HCT116 (cell line): ENCODE measurements at regions not wholly inside any gene's neighbourhood (a gene's known extent, or its start where the extent isn't known, plus 50 kb on each side); places are given as distances from the start of the nearest gene placed in this dataset.

ENCODE experiments used
- ATAC-seq: fragments of 200-7000 bp; cut with Tn5 transposase; 2 replicates; pipeline ENCODE4 v1.9.1; 2020; ENCODE audit warnings: mild to moderate bottlenecking, moderate library complexity
- BruUV-seq: library from RNA; stranded (reverse); fragments of 400-500 nt; replicated peaks from 2 replicates; lab custom pipeline; 2021; lab: Mats Ljungman, UMichigan
- CTCF ChIA-PET: fragments of 300-600 bp; sonication (Branson Sonifier 250); formaldehyde crosslinking; loops from one replicate; lab custom pipeline; 2021; ENCODE audit warnings: antibody characterized with exemption; lab: Charles Lee
- POLR2A ChIA-PET: fragments of 300-600, 350-600 bp; sonication (Branson Sonifier 250); formaldehyde crosslinking; loops from one replicate; lab custom pipeline; 2021; ENCODE audit warnings: antibody characterized with exemption; lab: Charles Lee
- RAD21 ChIA-PET, 2 experiments: fragments of 300-600 bp; sonication (Branson Sonifier 250); formaldehyde crosslinking; loops; one replicate each; lab custom pipeline; 2023; ENCODE audit warnings: low total read pairs in 2 of 2; ENCODE audit not compliant: uncharacterized antibody in 2 of 2, unreplicated experiment in 2 of 2, low non-redundant PET in 1 of 2; lab: Charles Lee
- DNase-seq: peaks from one replicate; pipeline ENCODE4 v3.0.0-alpha.2; 2010; ENCODE audit warnings: low read depth, low spot score
- H2AFZ ChIP-seq: fragments of 200-600 bp; shearing (Covaris generic), sonication (generic); 2 replicates; pipeline ENCODE4 v1.6.1; 2017; ENCODE audit warnings: low read depth, mixed run types, mixed read lengths, antibody characterized with exemption, low read length; ENCODE audit not compliant: poor library complexity, severe bottlenecking
- H3K27ac ChIP-seq: 2 replicates; pipeline ENCODE4 v1.5.1; 2012; ENCODE audit warnings: low read depth, low read length
- H3K27me3 ChIP-seq: fragments of 200-600 bp; sonication (generic); 2 replicates; pipeline ENCODE4 v1.6.1; 2016; ENCODE audit warnings: mixed run types, low read length, mixed read lengths; ENCODE audit not compliant: insufficient read depth
- H3K36me3 ChIP-seq, 2 experiments: fragments of 200-500 bp in 1 of 2; fragments of 200-600 bp in 1 of 2; sonication (Bioruptor generic) in 1 of 2; sonication (generic) in 1 of 2; 2 replicates each; pipeline versions ENCODE4 v1.5.1 to v1.6.1; 2014 to 2016; ENCODE audit warnings: low read length in 2 of 2, inconsistent platforms in 1 of 2, mixed read lengths in 1 of 2, mixed run types in 1 of 2; ENCODE audit not compliant: insufficient read depth in 2 of 2, control insufficient read depth in 1 of 2
- H3K4me1 ChIP-seq, 2 experiments: fragments of 200-600 bp in 1 of 2; sonication (generic) in 1 of 2; 2 replicates each; pipeline versions ENCODE4 v1.5.1 to v1.6.1; 2012 to 2017; ENCODE audit warnings: low read length in 2 of 2, inconsistent platforms in 1 of 2, mild to moderate bottlenecking in 1 of 2, mixed read lengths in 1 of 2, mixed run types in 1 of 2, moderate library complexity in 1 of 2; ENCODE audit not compliant: insufficient read depth in 2 of 2, control insufficient read depth in 1 of 2
- H3K4me2 ChIP-seq: fragments of 200-600 bp; sonication (generic); 2 replicates; pipeline ENCODE4 v1.6.1; 2017; ENCODE audit warnings: mixed run types, low read length, mixed read lengths
- H3K4me3 ChIP-seq, 2 experiments: fragments of 200-600 bp in 1 of 2; sonication (generic) in 1 of 2; replicated peaks in 1 of 2; 2 replicates each; pipeline ENCODE4 v1.5.1; 2011 to 2016; ENCODE audit warnings: low read length in 2 of 2, control low read depth in 1 of 2, low read depth in 1 of 2, mild to moderate bottlenecking in 1 of 2, mixed read lengths in 1 of 2, mixed run types in 1 of 2
- H3K79me2 ChIP-seq: fragments of 200-600 bp; sonication (generic); 2 replicates; pipeline ENCODE4 v1.6.1; 2017; ENCODE audit warnings: mild to moderate bottlenecking, mixed run types, low read length, moderate library complexity, mixed read lengths; ENCODE audit not compliant: insufficient read depth
- H3K9ac ChIP-seq: fragments of 200-600 bp; sonication (generic); 2 replicates; pipeline ENCODE4 v1.6.1; 2016; ENCODE audit warnings: low read length, mixed read lengths
- H3K9me2 ChIP-seq: fragments of 200-600 bp; sonication (generic), shearing (Covaris generic); 2 replicates; pipeline ENCODE4 v1.6.1; 2017; ENCODE audit warnings: mixed run types, mild to moderate bottlenecking, moderate library complexity; ENCODE audit not compliant: insufficient read depth
- H3K9me3 ChIP-seq, 2 experiments: fragments of 200-500 bp in 1 of 2; fragments of 200-600 bp in 1 of 2; sonication (Bioruptor generic) in 1 of 2; sonication (generic) in 1 of 2; 2 replicates each; pipeline ENCODE4 v1.6.1; 2014 to 2017; ENCODE audit warnings: low read length in 2 of 2, mixed read lengths in 2 of 2, inconsistent platforms in 1 of 2, low read depth in 1 of 2, mild to moderate bottlenecking in 1 of 2, mixed run types in 1 of 2, moderate library complexity in 1 of 2; ENCODE audit not compliant: control insufficient read depth in 1 of 2, insufficient read depth in 1 of 2
- H4K20me1 ChIP-seq: fragments of 200-600 bp; sonication (generic), shearing (Covaris generic); 2 replicates; pipeline ENCODE4 v1.6.1; 2017; ENCODE audit warnings: mixed run types, mild to moderate bottlenecking, moderate library complexity; ENCODE audit not compliant: insufficient read depth
- CBX3 ChIP-seq: IDR thresholded peaks from 2 replicates; pipeline ENCODE4 v1.6.1; 2012; ENCODE audit warnings: low read depth
- CEBPB ChIP-seq: IDR thresholded peaks from 2 replicates; pipeline ENCODE4 v1.6.1; 2012; ENCODE audit warnings: low read depth
- CTCF ChIP-seq, 3 experiments: fragments of 200-600 bp in 1 of 3; sonication (generic) in 1 of 3; IDR thresholded peaks in 2 of 3; conservative IDR thresholded peaks in 1 of 3; 2 replicates each; pipeline ENCODE4 v1.5.1; 2012 to 2017; ENCODE audit warnings: low read depth in 2 of 3, low read length in 2 of 3, antibody characterized with exemption in 1 of 3, borderline replicate concordance in 1 of 3, control low read depth in 1 of 3, mild to moderate bottlenecking in 1 of 3, mixed read lengths in 1 of 3, mixed run types in 1 of 3, moderate library complexity in 1 of 3; ENCODE audit not compliant: insufficient read depth in 1 of 3
- EGR1 ChIP-seq: IDR thresholded peaks from 2 replicates; pipeline ENCODE4 v1.6.1; 2012; ENCODE audit warnings: low read depth
- ELF1 ChIP-seq: IDR thresholded peaks from 2 replicates; pipeline ENCODE4 v1.6.1; 2012; ENCODE audit warnings: low read depth, borderline replicate concordance
- EZH2 ChIP-seq: fragments of 200-600 bp; sonication (generic); IDR thresholded peaks from 2 replicates; pipeline ENCODE4 v1.6.1; 2017; ENCODE audit warnings: antibody characterized with exemption, mixed run types
- EZH2phosphoT487 ChIP-seq: fragments of 200-600 bp; IDR thresholded peaks from 2 replicates; pipeline ENCODE4 v1.6.1; 2018; ENCODE audit warnings: antibody characterized with exemption, borderline replicate concordance
- MAX ChIP-seq: IDR thresholded peaks from 2 replicates; pipeline ENCODE4 v1.6.1; 2012
- POLR2AphosphoS5 ChIP-seq: IDR thresholded peaks from 2 replicates; pipeline ENCODE4 v1.6.1; 2011; ENCODE audit warnings: mild to moderate bottlenecking, low read depth, low read length, moderate library complexity
- RAD21 ChIP-seq: IDR thresholded peaks from 2 replicates; pipeline ENCODE4 v1.6.1; 2012; ENCODE audit warnings: low read depth, mild to moderate bottlenecking
- REST ChIP-seq: IDR thresholded peaks from 2 replicates; pipeline ENCODE4 v1.6.1; 2012; ENCODE audit warnings: low read depth
- SP1 ChIP-seq: IDR thresholded peaks from 2 replicates; pipeline ENCODE4 v1.6.1; 2012; ENCODE audit warnings: low read depth
- SRF ChIP-seq: IDR thresholded peaks from 2 replicates; pipeline ENCODE4 v1.6.1; 2012; ENCODE audit warnings: low read depth
- TCF7L2 ChIP-seq: IDR thresholded peaks from 2 replicates; pipeline ENCODE4 v1.7.0; 2011; ENCODE audit warnings: borderline replicate concordance, inconsistent platforms; ENCODE audit not compliant: insufficient read depth, insufficient read length; ENCODE audit errors: extremely low read depth
- YY1 ChIP-seq: IDR thresholded peaks from 2 replicates; pipeline ENCODE4 v1.6.1; 2011; ENCODE audit warnings: low read length, low read depth, moderate library complexity, mild to moderate bottlenecking; ENCODE audit not compliant: insufficient replicate concordance; ENCODE audit errors: extremely low read depth
- ZBTB33 ChIP-seq: IDR thresholded peaks from 2 replicates; pipeline ENCODE4 v1.6.1; 2011; ENCODE audit warnings: mild to moderate bottlenecking, low read length, moderate library complexity; ENCODE audit not compliant: insufficient replicate concordance; ENCODE audit errors: extremely low read depth
- ZFX ChIP-seq: fragments of 450-650 bp; IDR thresholded peaks from 2 replicates; pipeline ENCODE4 v1.6.1; 2017
- intact Hi-C: fragments of 100-400 bp; cut with micrococcal nuclease; formaldehyde crosslinking; loops from 2 replicates; pipeline ENCODE4 v1.10.0; 2022

GRCh38 chr5:124976086-124976485, 229.6 kb upstream of the ZNF608 start:
- Histone ChIP-seq H4K20me1 (no peaks in the 10 kb centered on the region), H3K79me2 (no peaks in the 10 kb centered on the region)
- TF ChIP-seq SP1 (no peak), ELF1 (no peak), EZH2 (no peak), CBX3 (no peak), TCF7L2 (no peak), POLR2AphosphoS5 (no peak), MAX (no peak), CTCF (IDR thresholded peaks at IDR 0.05 in 2 of 3, conservative IDR thresholded peaks at IDR 0.05 in 1 of 3; ENCODE audit: borderline replicate concordance in 1 of 3, insufficient read depth in 1 of 3, low read depth in 2 of 3, low read length in 2 of 3) (no peak), EZH2phosphoT487 (no peak), SRF (no peak), EGR1 (no peak), ZBTB33 (no peak), REST (no peak), CEBPB (no peak), ZFX (no peak), YY1 (no peak), RAD21 (no peak)
- TF ChIP-seq, all 23 proteins: peak for 0
- Histone ChIP-seq H3K27ac (no peak overlapping the region), H3K27me3 (no peaks in the 10 kb centered on the region), H3K9ac (no peak overlapping the region), H3K36me3 (no peaks in the 10 kb centered on the region), H3K4me1 (no peaks in the 10 kb centered on the region), H3K9me3 (no peaks in the 10 kb centered on the region), H3K9me2 (no peaks in the 10 kb centered on the region), H2AFZ (no peak overlapping the region), H3K4me3 (no peak overlapping the region), H3K4me2 (no peak overlapping the region)
- intact Hi-C loops = no loop called here
- ChIA-PET CTCF (interaction anchor here (0.6 kb wide), 1 partner anchor 24 kb away, joined by 3 read pairs; no protein-coding TSS in a partner anchor), POLR2A (no interaction called here), RAD21 (no interaction called here)
- ATAC-seq (no peak), DNase-seq (no peak)
- BruUV-seq = no TSS peak
